ENCODE measurements at regions not wholly inside any gene's neighbourhood (a gene's known extent, or its start where the extent isn't known, plus 50 kb on each side); places are given as distances from the start of the nearest gene placed in this dataset.
"Not testable (repeated sequence)": the region's sequence is repeated elsewhere in the genome, so short reads cannot be mapped to it uniquely, and the experiment has no call there.

DNA sequence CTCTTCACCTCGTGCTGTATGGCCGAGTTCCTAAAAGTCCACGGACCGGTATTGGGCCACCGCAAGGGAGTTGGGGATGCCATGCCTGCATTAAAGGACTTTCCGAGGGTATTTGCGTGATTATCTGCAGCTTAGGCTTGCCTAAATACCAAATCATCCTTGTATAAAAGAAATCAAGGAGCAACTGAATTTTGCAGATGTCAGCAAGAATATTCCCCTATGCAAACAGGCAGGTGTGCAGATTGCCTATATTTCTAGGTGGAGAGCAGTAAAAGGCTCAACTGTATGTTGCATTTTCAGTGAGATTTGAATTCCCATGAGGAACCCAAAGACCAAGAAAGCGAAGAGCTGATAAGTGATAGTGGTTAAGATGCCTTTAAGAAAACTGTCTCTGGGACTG is 452.3 kb downstream of the CDH11 start:
- no peaks in the 10 kb centered on the region for H3K36me3 ChIP-seq
- H3K27me3 ChIP-seq (ENCODE audit: insufficient read depth, low read depth, severe bottlenecking): no peaks in the 10 kb centered on the region
- no peak overlapping the region for H3K4me3 ChIP-seq (ENCODE audit: low read depth, low read length)
- H3K27ac ChIP-seq: no peak overlapping the region
- TF ChIP-seq, protein P1, sequence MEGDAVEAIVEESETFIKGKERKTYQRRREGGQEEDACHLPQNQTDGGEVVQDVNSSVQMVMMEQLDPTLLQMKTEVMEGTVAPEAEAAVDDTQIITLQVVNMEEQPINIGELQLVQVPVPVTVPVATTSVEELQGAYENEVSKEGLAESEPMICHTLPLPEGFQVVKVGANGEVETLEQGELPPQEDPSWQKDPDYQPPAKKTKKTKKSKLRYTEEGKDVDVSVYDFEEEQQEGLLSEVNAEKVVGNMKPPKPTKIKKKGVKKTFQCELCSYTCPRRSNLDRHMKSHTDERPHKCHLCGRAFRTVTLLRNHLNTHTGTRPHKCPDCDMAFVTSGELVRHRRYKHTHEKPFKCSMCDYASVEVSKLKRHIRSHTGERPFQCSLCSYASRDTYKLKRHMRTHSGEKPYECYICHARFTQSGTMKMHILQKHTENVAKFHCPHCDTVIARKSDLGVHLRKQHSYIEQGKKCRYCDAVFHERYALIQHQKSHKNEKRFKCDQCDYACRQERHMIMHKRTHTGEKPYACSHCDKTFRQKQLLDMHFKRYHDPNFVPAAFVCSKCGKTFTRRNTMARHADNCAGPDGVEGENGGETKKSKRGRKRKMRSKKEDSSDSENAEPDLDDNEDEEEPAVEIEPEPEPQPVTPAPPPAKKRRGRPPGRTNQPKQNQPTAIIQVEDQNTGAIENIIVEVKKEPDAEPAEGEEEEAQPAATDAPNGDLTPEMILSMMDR (IDR thresholded peaks at IDR 0.05; ENCODE audit: low read depth, low read length): no peak
- no peaks in the 10 kb centered on the region for H3K9me3 ChIP-seq (ENCODE audit: severe bottlenecking)
- no peak for DNase-seq

DNA sequence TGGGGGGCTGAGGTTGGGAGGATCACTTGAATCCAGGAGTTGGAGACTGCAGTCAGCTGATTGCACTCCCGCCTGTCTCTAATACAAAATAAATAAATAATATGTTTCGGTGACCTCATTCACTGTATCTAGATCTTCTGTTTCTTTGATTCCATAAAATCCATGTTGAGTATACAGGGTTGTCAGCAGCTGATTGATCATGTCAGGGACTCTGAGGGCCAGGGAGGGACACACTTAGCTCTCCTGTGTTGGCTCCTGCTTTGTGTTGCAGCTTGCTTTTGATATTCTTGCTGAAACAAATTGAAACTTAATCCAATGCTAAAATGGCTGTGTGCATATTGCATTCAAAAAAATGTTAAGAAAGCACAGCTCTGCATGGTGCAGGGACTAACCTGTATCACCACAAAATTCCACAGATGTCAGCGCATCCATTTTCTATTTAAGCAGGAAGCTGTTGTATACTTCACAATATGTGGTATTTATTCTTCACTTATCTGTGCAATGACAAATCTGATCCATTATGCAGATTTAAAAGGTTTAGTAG is 454.5 kb downstream of the CDH11 start:
- Histone ChIP-seq H3K4me3 (ENCODE audit: low read depth, low read length) (no peak overlapping the region), H3K9me3 (ENCODE audit: severe bottlenecking) (no peaks in the 10 kb centered on the region), H3K36me3 (no peaks in the 10 kb centered on the region), H3K27ac (no peak overlapping the region), H3K27me3 (ENCODE audit: insufficient read depth, low read depth, severe bottlenecking) (no peaks in the 10 kb centered on the region)
- TF ChIP-seq, protein P1 (IDR thresholded peaks at IDR 0.05; ENCODE audit: low read depth, low read length): no peak
- no peak for DNase-seq

GRCh38 chr16:64662312-64662711 is 459.6 kb downstream of the CDH11 start:
- H3K36me3 ChIP-seq; H3K27me3 ChIP-seq (ENCODE audit: insufficient read depth, low read depth, severe bottlenecking); H3K9me3 ChIP-seq (ENCODE audit: severe bottlenecking); DNase-seq; H3K4me3 ChIP-seq (ENCODE audit: low read depth, low read length); H3K27ac ChIP-seq: not testable (repeated sequence)

DNA sequence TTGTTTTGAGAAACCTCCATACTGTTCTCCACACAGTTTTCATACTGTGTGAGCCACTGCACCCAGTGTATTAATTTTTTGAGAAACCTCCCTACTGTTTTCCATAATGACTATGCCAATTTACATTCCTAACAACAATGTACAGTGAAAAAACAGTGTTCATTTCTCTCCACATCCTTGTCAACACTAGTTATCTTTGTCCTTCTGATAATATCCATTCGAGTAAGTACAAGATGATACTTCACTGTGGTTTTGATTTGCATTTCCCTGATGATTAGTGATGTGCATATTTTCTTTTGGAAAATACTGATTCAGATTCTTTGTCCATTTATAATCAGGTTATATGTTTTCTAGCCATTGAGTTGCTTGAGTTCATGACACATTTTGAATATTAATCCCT is 462.0 kb downstream of the CDH11 start:
- H3K27me3 ChIP-seq (ENCODE audit: insufficient read depth, low read depth, severe bottlenecking): no peaks in the 10 kb centered on the region
- no peak overlapping the region for H3K27ac ChIP-seq
- no peak overlapping the region for H3K4me3 ChIP-seq (ENCODE audit: low read depth, low read length)
- no peak for DNase-seq
- TF ChIP-seq, protein P1 (IDR thresholded peaks at IDR 0.05; ENCODE audit: low read depth, low read length): no peak
- no peaks in the 10 kb centered on the region for H3K9me3 ChIP-seq (ENCODE audit: severe bottlenecking)
- H3K36me3 ChIP-seq: no peaks in the 10 kb centered on the region

GRCh38 chr16:64657316-64658011 is 464.4 kb downstream of the CDH11 start:
- TF ChIP-seq, protein P1 (IDR thresholded peaks at IDR 0.05; ENCODE audit: low read depth, low read length): no peak
- Histone ChIP-seq H3K36me3 (no peaks in the 10 kb centered on the region), H3K9me3 (ENCODE audit: severe bottlenecking) (no peaks in the 10 kb centered on the region), H3K27ac (no peak overlapping the region), H3K27me3 (ENCODE audit: insufficient read depth, low read depth, severe bottlenecking) (no peaks in the 10 kb centered on the region), H3K4me3 (ENCODE audit: low read depth, low read length) (no peak overlapping the region)
- DNase-seq: no peak

DNA sequence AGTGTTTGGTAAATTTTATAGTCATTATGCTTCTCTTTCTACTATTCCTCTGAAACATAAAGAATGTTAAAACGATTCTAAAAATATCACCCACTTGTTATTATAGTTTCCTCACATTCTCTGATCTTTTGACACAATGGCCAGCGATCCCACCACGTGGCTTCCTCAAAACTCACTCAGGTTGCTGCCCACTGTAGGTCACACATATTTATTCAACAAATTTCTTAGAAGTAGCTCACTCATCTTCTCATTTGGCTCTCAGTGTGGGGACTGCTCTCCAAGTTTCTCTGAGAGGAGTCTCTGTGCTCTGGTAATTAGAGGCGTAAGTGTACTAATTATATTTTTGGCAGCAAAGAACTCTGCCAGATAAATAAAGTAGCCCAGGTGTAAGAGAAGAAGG is 465.4 kb downstream of the CDH11 start:
- H3K4me3 ChIP-seq (ENCODE audit: low read depth, low read length): no peak overlapping the region
- no peak for DNase-seq
- no peaks in the 10 kb centered on the region for H3K36me3 ChIP-seq
- no peaks in the 10 kb centered on the region for H3K27me3 ChIP-seq (ENCODE audit: insufficient read depth, low read depth, severe bottlenecking)
- H3K27ac ChIP-seq: no peak overlapping the region
- no peaks in the 10 kb centered on the region for H3K9me3 ChIP-seq (ENCODE audit: severe bottlenecking)
- TF ChIP-seq, protein P1 (IDR thresholded peaks at IDR 0.05; ENCODE audit: low read depth, low read length): no peak
